Tibial nerve (tissue), 4 donors: ENCODE measurements at regions not wholly inside any gene's neighbourhood (a gene's known extent, or its start where the extent isn't known, plus 50 kb on each side); places are given as distances from the start of the nearest gene placed in this dataset.

Source experiments
- CTCF ChIP-seq, 5 experiments: fragments of 200-600 bp in 3 of 5; fragments of 450-650 bp in 2 of 5; sonication (generic) in 3 of 5; IDR thresholded peaks; one replicate each; pipeline ENCODE4 v1.5.1; 2016 to 2019; ENCODE audit warnings: antibody characterized with exemption in 5 of 5, mild to moderate bottlenecking in 3 of 5, moderate library complexity in 2 of 5
- EP300 ChIP-seq, 2 donors: sonication (generic); formaldehyde crosslinking; IDR thresholded peaks; one replicate each; pipeline ENCODE4 v1.6.1; 2017; ENCODE audit warnings: antibody characterized with exemption in 2 of 2, mild to moderate bottlenecking in 1 of 2
- POLR2A ChIP-seq, 2 donors: fragments of 450-650 bp; IDR thresholded peaks; one replicate each; pipeline ENCODE4 v1.6.1; 2017; ENCODE audit warnings: antibody characterized with exemption in 2 of 2, mild to moderate bottlenecking in 2 of 2, moderate library complexity in 2 of 2

GRCh38 chr12:3991798-3992580 is 118.8 kb upstream of the PARP11 start:
- TF ChIP-seq CTCF (IDR thresholded peaks at IDR 0.05), result no peak
- no peak for TF ChIP-seq POLR2A (IDR thresholded peaks at IDR 0.05)
- TF ChIP-seq EP300 (IDR thresholded peaks at IDR 0.05), result no peak
